ENCODE measurements at regions not wholly inside any gene's neighbourhood (a gene's known extent, or its start where the extent isn't known, plus 50 kb on each side); places are given as distances from the start of the nearest gene placed in this dataset.

DNA sequence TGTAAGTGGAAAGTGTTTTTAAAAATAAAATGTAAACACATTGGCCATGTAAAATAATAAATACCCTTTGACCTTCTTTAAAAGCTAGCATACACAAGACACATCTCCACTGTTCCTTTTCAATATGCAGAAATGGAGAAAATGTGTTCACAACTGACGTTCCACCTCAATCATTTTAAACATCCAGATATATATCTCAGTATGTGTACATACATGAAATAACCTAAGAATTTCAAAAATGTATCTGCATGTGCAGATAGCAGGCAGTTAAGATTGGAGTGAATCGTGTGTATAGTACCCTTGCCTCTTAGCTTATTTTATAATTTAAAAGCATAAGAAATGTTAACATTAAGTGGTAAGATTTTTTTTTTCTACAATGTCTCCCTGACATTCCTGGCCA lies 406.2 kb upstream of the FLRT2 start:
- no peak overlapping the region for H3K27ac ChIP-seq (ENCODE audit: low read length)
- H3K9me2 ChIP-seq (replicated peaks; ENCODE audit: insufficient read depth, low read length), result no peaks in the 10 kb centered on the region
- no peak for DNase-seq

DNA sequence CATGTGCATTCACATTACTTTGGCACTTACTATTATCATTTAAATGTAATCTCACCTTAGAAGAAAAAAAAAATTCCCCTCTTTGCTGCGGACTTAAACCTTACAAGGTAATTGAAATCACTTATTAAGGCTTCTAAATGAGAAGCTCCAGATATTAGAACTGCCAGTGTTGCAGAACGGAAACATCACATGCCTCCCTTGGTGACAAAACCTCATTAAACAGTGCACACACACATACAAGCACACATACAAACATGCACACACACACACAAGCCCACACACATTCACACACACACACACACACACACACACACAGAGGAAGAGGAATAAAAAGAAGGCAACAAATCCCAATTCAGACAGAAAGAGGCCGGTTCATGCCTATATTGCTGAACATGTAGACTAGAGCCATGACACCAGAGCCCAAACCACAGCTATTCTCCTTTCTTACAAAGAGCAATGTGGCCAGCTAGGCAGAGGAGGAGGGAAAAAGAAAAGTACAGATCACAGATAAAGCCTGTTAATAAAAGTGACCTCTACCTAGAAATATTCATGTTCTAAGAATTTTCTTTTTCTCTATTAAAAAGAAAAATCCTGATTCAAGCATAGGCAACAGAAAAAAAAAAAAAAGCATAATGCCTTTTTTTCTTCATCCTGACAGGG lies 405.2 kb upstream of the FLRT2 start:
- Histone ChIP-seq H3K27ac (ENCODE audit: low read length) (no peak overlapping the region), H2AFZ (ENCODE audit: low read length) (no peak overlapping the region), H3K36me3 (ENCODE audit: insufficient read depth, low read length) (no peaks in the 10 kb centered on the region), H3K27me3 (ENCODE audit: low read length) (no peaks in the 10 kb centered on the region), H3K9me3 (ENCODE audit: low read length) (peaks cover 20% of the 10 kb centered on the region), H3K4me1 (ENCODE audit: low read length) (no peaks in the 10 kb centered on the region), H4K20me1 (ENCODE audit: insufficient read depth, low read depth, low read length) (no peaks in the 10 kb centered on the region), H3K4me3 (ENCODE audit: low read length) (no peak overlapping the region), H3K9me2 (replicated peaks; ENCODE audit: insufficient read depth, low read length) (no peaks in the 10 kb centered on the region), H3K4me2 (ENCODE audit: low read depth, low read length, poor library complexity, severe bottlenecking) (no peak overlapping the region), H3K79me2 (ENCODE audit: low read length) (no peaks in the 10 kb centered on the region), H3K9ac (ENCODE audit: low read length) (no peak overlapping the region)
- DNase-seq, result no peak

More for the DNA sequence above, 406.2 kb upstream of the FLRT2 start:
- H3K4me1 ChIP-seq (ENCODE audit: low read length), result no peaks in the 10 kb centered on the region
- peaks cover 20% of the 10 kb centered on the region for H3K9me3 ChIP-seq (ENCODE audit: low read length)
- H2AFZ ChIP-seq (ENCODE audit: low read length), result no peak overlapping the region
- no peaks in the 10 kb centered on the region for H4K20me1 ChIP-seq (ENCODE audit: insufficient read depth, low read depth, low read length)
- H3K36me3 ChIP-seq (ENCODE audit: insufficient read depth, low read length), result no peaks in the 10 kb centered on the region
- H3K4me3 ChIP-seq (ENCODE audit: low read length), result no peak overlapping the region
- H3K79me2 ChIP-seq (ENCODE audit: low read length), result no peaks in the 10 kb centered on the region
- no peak overlapping the region for H3K4me2 ChIP-seq (ENCODE audit: low read depth, low read length, poor library complexity, severe bottlenecking)
- no peaks in the 10 kb centered on the region for H3K27me3 ChIP-seq (ENCODE audit: low read length)
- H3K9ac ChIP-seq (ENCODE audit: low read length), result no peak overlapping the region

DNA sequence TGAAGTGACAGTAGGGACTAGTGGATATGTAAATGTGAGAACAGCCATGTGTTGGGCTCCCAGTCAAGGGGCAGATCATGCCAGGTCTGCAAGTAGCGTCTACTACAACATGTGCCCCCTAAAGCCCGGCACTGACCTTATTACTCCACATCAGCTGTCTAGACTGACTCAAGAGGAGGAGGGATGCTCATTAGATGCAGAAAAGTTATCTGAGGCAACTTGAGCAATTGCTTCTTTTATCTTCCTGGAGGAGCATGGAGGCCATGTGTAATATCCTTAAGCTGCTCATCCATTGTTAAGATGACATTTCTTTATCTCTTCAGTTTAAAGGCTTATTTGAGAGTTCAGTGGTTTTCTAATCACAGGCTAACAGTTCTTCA lies 404.7 kb upstream of the FLRT2 start:
- Histone ChIP-seq H3K79me2 (ENCODE audit: low read length) (no peaks in the 10 kb centered on the region), H3K9me3 (ENCODE audit: low read length) (peaks cover 17% of the 10 kb centered on the region)

DNA sequence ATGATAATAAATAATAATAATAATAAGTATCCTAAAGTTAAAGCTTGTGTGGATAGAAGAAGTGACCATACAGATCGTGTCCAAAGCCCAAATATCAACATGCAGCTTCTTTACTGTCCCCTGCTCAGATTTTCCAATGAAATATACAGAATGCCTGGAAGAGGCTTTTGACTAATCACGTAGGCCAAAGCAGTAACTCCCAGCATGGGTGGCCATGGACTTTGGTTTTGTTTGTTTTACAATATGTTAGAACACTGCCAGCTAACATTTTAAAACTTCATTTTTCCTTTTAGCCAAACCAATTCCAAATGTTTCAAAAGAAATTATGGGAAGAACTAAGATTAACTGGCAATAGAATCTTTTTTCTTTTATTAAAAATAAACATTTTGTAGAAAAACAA lies 400.0 kb upstream of the FLRT2 start:
- Histone ChIP-seq H3K79me2 (ENCODE audit: low read length) (no peaks in the 10 kb centered on the region), H3K36me3 (ENCODE audit: insufficient read depth, low read length) (no peaks in the 10 kb centered on the region), H3K4me1 (ENCODE audit: low read length) (no peaks in the 10 kb centered on the region), H4K20me1 (ENCODE audit: insufficient read depth, low read depth, low read length) (no peaks in the 10 kb centered on the region), H3K4me3 (ENCODE audit: low read length) (no peak overlapping the region), H3K27me3 (ENCODE audit: low read length) (no peaks in the 10 kb centered on the region), H3K9ac (ENCODE audit: low read length) (no peak overlapping the region), H3K9me2 (replicated peaks; ENCODE audit: insufficient read depth, low read length) (no peaks in the 10 kb centered on the region), H2AFZ (ENCODE audit: low read length) (no peak overlapping the region), H3K9me3 (ENCODE audit: low read length) (peaks cover 28% of the 10 kb centered on the region), H3K4me2 (ENCODE audit: low read depth, low read length, poor library complexity, severe bottlenecking) (no peak overlapping the region), H3K27ac (ENCODE audit: low read length) (no peak overlapping the region)
- no peak for DNase-seq

More for the DNA sequence above, 404.7 kb upstream of the FLRT2 start:
- H3K9ac ChIP-seq (ENCODE audit: low read length), result no peak overlapping the region
- H3K4me1 ChIP-seq (ENCODE audit: low read length), result no peaks in the 10 kb centered on the region
- H3K4me3 ChIP-seq (ENCODE audit: low read length), result no peak overlapping the region
- H3K27ac ChIP-seq (ENCODE audit: low read length), result no peak overlapping the region
- no peak for DNase-seq
- no peaks in the 10 kb centered on the region for H3K9me2 ChIP-seq (replicated peaks; ENCODE audit: insufficient read depth, low read length)
- H3K27me3 ChIP-seq (ENCODE audit: low read length), result no peaks in the 10 kb centered on the region
- H3K36me3 ChIP-seq (ENCODE audit: insufficient read depth, low read length), result no peaks in the 10 kb centered on the region
- no peak overlapping the region for H2AFZ ChIP-seq (ENCODE audit: low read length)
- no peak overlapping the region for H3K4me2 ChIP-seq (ENCODE audit: low read depth, low read length, poor library complexity, severe bottlenecking)
- no peaks in the 10 kb centered on the region for H4K20me1 ChIP-seq (ENCODE audit: insufficient read depth, low read depth, low read length)

DNA sequence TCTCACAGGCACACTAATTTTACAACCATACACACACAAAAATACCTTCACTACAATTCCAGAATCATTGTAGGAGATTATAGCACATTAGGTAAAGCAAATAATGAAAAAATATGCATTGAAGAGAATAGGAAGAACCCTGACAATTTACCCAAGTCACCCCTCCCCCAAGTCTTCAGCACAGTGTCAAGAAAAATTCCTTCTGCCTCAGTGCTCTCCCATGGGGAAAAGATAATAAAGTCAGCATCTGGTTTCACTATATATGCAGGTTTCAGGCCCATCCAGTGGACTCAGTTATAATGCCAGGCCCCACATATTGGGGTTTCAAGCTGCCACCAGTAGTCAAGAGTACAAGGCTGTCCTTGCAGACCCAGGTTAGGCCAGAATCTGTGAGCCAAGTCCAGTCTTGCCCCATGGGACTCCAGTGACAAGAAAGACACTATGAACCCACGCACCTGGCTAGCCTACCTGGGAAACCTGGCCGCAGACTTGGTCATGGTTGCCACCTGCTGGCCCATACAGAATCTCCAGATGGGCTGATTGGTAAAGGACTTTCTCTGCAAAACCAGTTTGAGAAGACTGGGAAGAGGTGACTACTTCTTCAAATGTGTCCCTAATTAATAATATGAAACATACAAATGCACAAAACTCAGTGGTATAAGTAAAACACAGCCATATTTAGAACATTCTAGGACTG lies 398.6 kb upstream of the FLRT2 start:
- Histone ChIP-seq H3K9me2 (replicated peaks; ENCODE audit: insufficient read depth, low read length) (no peaks in the 10 kb centered on the region), H3K9me3 (ENCODE audit: low read length) (peaks cover 33% of the 10 kb centered on the region), H3K79me2 (ENCODE audit: low read length) (no peaks in the 10 kb centered on the region), H3K4me3 (ENCODE audit: low read length) (no peak overlapping the region), H2AFZ (ENCODE audit: low read length) (no peak overlapping the region), H4K20me1 (ENCODE audit: insufficient read depth, low read depth, low read length) (no peaks in the 10 kb centered on the region), H3K27ac (ENCODE audit: low read length) (no peak overlapping the region), H3K4me2 (ENCODE audit: low read depth, low read length, poor library complexity, severe bottlenecking) (no peak overlapping the region), H3K4me1 (ENCODE audit: low read length) (no peaks in the 10 kb centered on the region), H3K27me3 (ENCODE audit: low read length) (no peaks in the 10 kb centered on the region), H3K9ac (ENCODE audit: low read length) (no peak overlapping the region), H3K36me3 (ENCODE audit: insufficient read depth, low read length) (no peaks in the 10 kb centered on the region)
- DNase-seq, result no peak

DNA sequence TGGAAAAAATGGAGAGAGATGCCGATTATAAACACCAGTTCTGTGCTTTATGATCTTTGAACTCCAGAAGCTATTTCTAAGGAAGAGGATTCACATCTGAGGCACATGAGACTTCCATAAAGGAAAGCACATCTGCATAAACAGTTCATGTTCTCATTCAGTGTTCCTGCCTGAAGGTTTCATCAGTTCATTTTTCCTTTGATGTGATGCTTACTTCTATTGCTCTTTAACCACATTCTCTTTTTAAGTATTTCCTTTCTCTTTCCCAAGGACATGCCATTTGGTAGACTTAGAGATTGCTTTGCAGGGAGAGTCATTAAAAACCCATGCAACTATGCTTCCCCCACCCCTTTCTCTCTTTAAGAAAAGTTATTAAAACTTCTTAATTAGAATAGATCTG lies 387.0 kb upstream of the FLRT2 start:
- Histone ChIP-seq H3K4me3 (ENCODE audit: low read length) (no peak overlapping the region), H3K27me3 (ENCODE audit: low read length) (no peaks in the 10 kb centered on the region), H3K9ac (ENCODE audit: low read length) (no peak overlapping the region), H3K4me2 (ENCODE audit: low read depth, low read length, poor library complexity, severe bottlenecking) (no peak overlapping the region), H3K9me2 (replicated peaks; ENCODE audit: insufficient read depth, low read length) (0 out of 2 replicates have a peak, but pooled peaks cover 3% of the 10 kb centered on the region), H3K9me3 (ENCODE audit: low read length) (peaks cover 23% of the 10 kb centered on the region), H4K20me1 (ENCODE audit: insufficient read depth, low read depth, low read length) (no peaks in the 10 kb centered on the region), H3K36me3 (ENCODE audit: insufficient read depth, low read length) (no peaks in the 10 kb centered on the region), H3K4me1 (ENCODE audit: low read length) (no peaks in the 10 kb centered on the region), H3K79me2 (ENCODE audit: low read length) (no peaks in the 10 kb centered on the region), H3K27ac (ENCODE audit: low read length) (no peak overlapping the region), H2AFZ (ENCODE audit: low read length) (no peak overlapping the region)
- DNase-seq, result no peak

DNA sequence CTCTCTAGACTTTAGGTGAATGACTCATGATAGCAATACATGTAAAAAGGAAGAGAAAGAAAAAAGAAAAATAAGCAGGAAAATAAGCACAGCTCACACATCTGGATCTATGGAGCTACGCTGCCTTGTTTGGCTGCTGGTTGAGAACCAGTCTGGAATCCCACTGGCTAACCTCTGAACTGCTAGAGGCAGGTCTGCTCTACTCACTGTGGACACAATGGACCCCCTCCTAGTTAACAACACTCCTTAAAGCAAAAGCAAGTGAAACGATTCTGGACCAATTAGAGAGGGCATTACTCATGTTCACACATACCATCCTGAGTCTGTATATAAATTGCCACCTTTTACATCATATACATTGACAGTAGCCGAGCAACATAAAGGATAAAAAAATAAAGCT lies 383.2 kb upstream of the FLRT2 start:
- H2AFZ ChIP-seq (ENCODE audit: low read length), result no peak overlapping the region
- no peaks in the 10 kb centered on the region for H3K36me3 ChIP-seq (ENCODE audit: insufficient read depth, low read length)
- H4K20me1 ChIP-seq (ENCODE audit: insufficient read depth, low read depth, low read length), result no peaks in the 10 kb centered on the region
- 0 out of 2 replicates have a peak, but pooled peaks cover 3% of the 10 kb centered on the region for H3K9me2 ChIP-seq (replicated peaks; ENCODE audit: insufficient read depth, low read length)
- H3K4me2 ChIP-seq (ENCODE audit: low read depth, low read length, poor library complexity, severe bottlenecking), result no peak overlapping the region
- no peak overlapping the region for H3K9ac ChIP-seq (ENCODE audit: low read length)
- no peaks in the 10 kb centered on the region for H3K4me1 ChIP-seq (ENCODE audit: low read length)
- H3K79me2 ChIP-seq (ENCODE audit: low read length), result no peaks in the 10 kb centered on the region
- H3K27ac ChIP-seq (ENCODE audit: low read length), result no peak overlapping the region
- no peak for DNase-seq
- no peak overlapping the region for H3K4me3 ChIP-seq (ENCODE audit: low read length)
- H3K27me3 ChIP-seq (ENCODE audit: low read length), result no peaks in the 10 kb centered on the region
- H3K9me3 ChIP-seq (ENCODE audit: low read length), result peaks cover 18% of the 10 kb centered on the region; the same call in 1 of the 2 replicates

DNA sequence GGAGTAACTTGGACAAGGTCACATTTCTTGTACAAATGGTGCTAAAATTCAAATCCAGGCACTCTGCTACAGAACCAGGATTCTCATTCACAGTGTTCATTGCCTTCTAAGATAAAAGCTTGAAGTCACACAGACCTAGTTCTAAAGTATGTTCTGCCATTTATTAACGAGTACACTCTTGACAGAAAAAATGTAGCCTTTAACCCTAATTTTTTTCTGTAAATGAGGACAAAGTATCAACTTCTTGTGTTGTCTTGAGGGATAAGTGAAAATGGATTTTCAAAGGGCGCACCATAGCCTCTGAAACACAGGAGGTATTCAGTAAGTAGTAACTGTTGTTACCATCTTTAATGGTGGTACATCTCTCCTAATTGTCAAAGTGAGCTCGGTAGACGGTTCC lies 379.8 kb upstream of the FLRT2 start:
- H3K9ac ChIP-seq (ENCODE audit: low read length), result no peak overlapping the region

More for the DNA sequence above, 379.8 kb upstream of the FLRT2 start:
- Histone ChIP-seq H3K4me2 (ENCODE audit: low read depth, low read length, poor library complexity, severe bottlenecking) (no peak overlapping the region), H3K27me3 (ENCODE audit: low read length) (no peaks in the 10 kb centered on the region), H3K79me2 (ENCODE audit: low read length) (no peaks in the 10 kb centered on the region), H2AFZ (ENCODE audit: low read length) (no peak overlapping the region), H4K20me1 (ENCODE audit: insufficient read depth, low read depth, low read length) (no peaks in the 10 kb centered on the region), H3K27ac (ENCODE audit: low read length) (no peak overlapping the region), H3K9me2 (replicated peaks; ENCODE audit: insufficient read depth, low read length) (no peaks in the 10 kb centered on the region), H3K36me3 (ENCODE audit: insufficient read depth, low read length) (no peaks in the 10 kb centered on the region), H3K9me3 (ENCODE audit: low read length) (peaks cover 20% of the 10 kb centered on the region; the same call in 1 of the 2 replicates), H3K4me3 (ENCODE audit: low read length) (no peak overlapping the region), H3K4me1 (ENCODE audit: low read length) (no peaks in the 10 kb centered on the region)
- no peak for DNase-seq
